SK-N-SH (cell line): ENCODE measurements at regions not wholly inside any gene's neighbourhood (a gene's known extent, or its start where the extent isn't known, plus 50 kb on each side); places are given as distances from the start of the nearest gene placed in this dataset.

Source experiments
- CTCF ChIA-PET: fragments of 300-600, 350-600 bp; formaldehyde crosslinking; extraction: SDS; loops from one replicate; lab custom pipeline; 2021; lab: Yijun Ruan, JAX
- POLR2A ChIA-PET: fragments of 350-600 bp; sonication (Branson Sonifier 250); formaldehyde crosslinking; extraction: SDS; loops from one replicate; lab custom pipeline; 2020; ENCODE audit warnings: antibody characterized with exemption, inconsistent platforms; lab: Yijun Ruan, JAX
- DNase-seq: peaks from one replicate; pipeline ENCODE4 v3.0.0; 2012
- H2AFZ ChIP-seq: fragments of 200-600 bp; sonication (generic); 2 replicates; pipeline ENCODE4 v1.8.1; 2016; ENCODE audit warnings: antibody characterized with exemption, mild to moderate bottlenecking, low read depth
- H3F3A ChIP-seq: fragments of 200-600 bp; sonication (generic); replicated peaks from 2 replicates; pipeline ENCODE3; 2016; ENCODE audit warnings: antibody characterized with exemption, mild to moderate bottlenecking; ENCODE audit not compliant: insufficient read depth
- H3K27ac ChIP-seq, 2 experiments: fragments of 200-500 bp in 1 of 2; fragments of 200-600 bp in 1 of 2; sonication (Bioruptor generic) in 1 of 2; sonication (generic), shearing (Covaris generic) in 1 of 2; 2 replicates each; pipeline versions ENCODE4 v1.5.1 to v1.6.1; 2014 to 2016; ENCODE audit warnings: low read depth in 2 of 2, inconsistent platforms in 1 of 2, low read length in 1 of 2, mild to moderate bottlenecking in 1 of 2, mixed read lengths in 1 of 2
- H3K27me3 ChIP-seq: fragments of 200-600 bp; sonication (generic), shearing (Covaris generic); 2 replicates; pipeline ENCODE4 v1.6.1; 2016; ENCODE audit warnings: mixed run types; ENCODE audit not compliant: insufficient read depth
- H3K36me3 ChIP-seq, 2 experiments: fragments of 200-500 bp in 1 of 2; fragments of 200-600 bp in 1 of 2; sonication (Bioruptor generic) in 1 of 2; sonication (generic) in 1 of 2; replicated peaks in 1 of 2; 2 replicates each; pipeline versions ENCODE3 to v1.5.1; 2014 to 2016; ENCODE audit warnings: low read length in 1 of 2, mild to moderate bottlenecking in 1 of 2; ENCODE audit not compliant: insufficient read depth in 2 of 2, control insufficient read depth in 1 of 2
- H3K4me1 ChIP-seq, 2 experiments: fragments of 200-500 bp in 1 of 2; fragments of 200-600 bp in 1 of 2; sonication (Bioruptor generic) in 1 of 2; sonication (generic), shearing (Covaris generic) in 1 of 2; 2 replicates each; pipeline versions ENCODE4 v1.5.1 to v1.6.1; 2014 to 2016; ENCODE audit warnings: low read depth in 1 of 2, low read length in 1 of 2, mixed run types in 1 of 2; ENCODE audit not compliant: insufficient read depth in 2 of 2, control insufficient read depth in 1 of 2
- H3K4me2 ChIP-seq: fragments of 200-600 bp; sonication (generic), shearing (Covaris generic); 2 replicates; pipeline ENCODE4 v1.6.1; 2017; ENCODE audit warnings: mixed run types
- H3K4me3 ChIP-seq, 2 experiments: fragments of 200-500 bp in 1 of 2; fragments of 200-600 bp in 1 of 2; sonication (Bioruptor generic) in 1 of 2; sonication (generic), shearing (Covaris generic) in 1 of 2; 2 replicates each; pipeline versions ENCODE4 v1.5.1 to v1.8.1; 2014 to 2016; ENCODE audit warnings: low read depth in 2 of 2, inconsistent platforms in 1 of 2, low read length in 1 of 2, mild to moderate bottlenecking in 1 of 2, mixed read lengths in 1 of 2, moderate library complexity in 1 of 2
- H3K79me2 ChIP-seq: fragments of 200-600 bp; sonication (generic); 2 replicates; pipeline ENCODE4 v1.8.1; 2017; ENCODE audit warnings: mild to moderate bottlenecking; ENCODE audit not compliant: insufficient read depth
- H3K9ac ChIP-seq: fragments of 200-600 bp; sonication (generic); 2 replicates; pipeline ENCODE4 v1.6.1; 2017; ENCODE audit warnings: mixed run types
- H3K9me2 ChIP-seq: fragments of 200-600 bp; sonication (generic); 2 replicates; pipeline ENCODE4 v1.6.1; 2017; ENCODE audit warnings: mixed run types
- H3K9me3 ChIP-seq: fragments of 200-600 bp; sonication (generic); 2 replicates; pipeline ENCODE4 v1.6.1; 2017; ENCODE audit warnings: mixed run types, mild to moderate bottlenecking, moderate library complexity
- H4K20me1 ChIP-seq: fragments of 200-600 bp; sonication (generic); 2 replicates; pipeline ENCODE4 v1.6.1; 2017; ENCODE audit warnings: mild to moderate bottlenecking, mixed run types; ENCODE audit not compliant: insufficient read depth
- CTCF ChIP-seq: fragments of 200-600 bp; sonication (generic); IDR thresholded peaks from 2 replicates; pipeline ENCODE4 v1.6.1; 2017; ENCODE audit warnings: antibody characterized with exemption, mild to moderate bottlenecking, moderate library complexity
- ELF1 ChIP-seq: IDR thresholded peaks from 2 replicates; pipeline ENCODE4 v1.4.0; 2012
- EP300 ChIP-seq, 2 experiments: IDR thresholded peaks; 2 replicates each; pipeline versions ENCODE4 v1.4.0 to v1.6.1; 2012; ENCODE audit warnings: borderline replicate concordance in 1 of 2, low read depth in 1 of 2, low read length in 1 of 2
- FOXM1 ChIP-seq: IDR thresholded peaks from 2 replicates; pipeline ENCODE4 v1.4.0; 2012; ENCODE audit warnings: low read depth, mild to moderate bottlenecking
- GABPA ChIP-seq: IDR thresholded peaks from 2 replicates; pipeline ENCODE4 v1.4.0; 2012; ENCODE audit warnings: low read depth, mild to moderate bottlenecking
- GATA2 ChIP-seq: sonication (generic); formaldehyde crosslinking; IDR thresholded peaks from 2 replicates; pipeline ENCODE4 v1.5.0; 2020; ENCODE audit warnings: mild to moderate bottlenecking, missing genetic modification reagents
- MAX ChIP-seq: IDR thresholded peaks from 2 replicates; pipeline ENCODE4 v1.4.0; 2012; ENCODE audit warnings: low read depth
- MXI1 ChIP-seq: IDR thresholded peaks from 2 replicates; pipeline ENCODE4 v1.6.1; 2012; ENCODE audit warnings: mild to moderate bottlenecking, low read depth, low read length, improper control_type of control experiment
- PBX3 ChIP-seq: IDR thresholded peaks from 2 replicates; pipeline ENCODE4; 2012
- POLR2AphosphoS5 ChIP-seq: IDR thresholded peaks from 2 replicates; pipeline ENCODE4 v1.6.1; 2012; ENCODE audit warnings: low read depth, low read length
- RAD21 ChIP-seq: IDR thresholded peaks from 2 replicates; pipeline ENCODE4 v1.6.1; 2012; ENCODE audit warnings: mild to moderate bottlenecking, low read length
- USF1 ChIP-seq: IDR thresholded peaks from 2 replicates; pipeline ENCODE4 v1.4.0; 2012; ENCODE audit warnings: low read depth, borderline replicate concordance
- WGBS: methylation state at CpG from one replicate; pipeline ENCODE4 v1.1.6; 2017; ENCODE audit warnings: low lambda C conversion rate; 5-methylcytosine and 5-hydroxymethylcytosine counted together

- no peaks in the 10 kb centered on the region for H3K36me3 ChIP-seq
- no peaks in the 10 kb centered on the region for H3K9me2 ChIP-seq
- no peak overlapping the region for H3K4me2 ChIP-seq
- TF ChIP-seq CTCF (no peak), FOXM1 (no peak), MXI1 (no peak)
- WGBS = 52% methylated on average over 9 of the region's 9 CpGs
- H3K4me3 ChIP-seq = no peak overlapping the region
- H3F3A ChIP-seq = peaks cover 2% of the 10 kb centered on the region
- no peaks in the 10 kb centered on the region for H3K79me2 ChIP-seq
- ChIA-PET CTCF (interaction anchor here (0.6 to 13.1 kb wide), 5 partner anchors 26 to 541 kb away, joined by 3 to 246 read pairs (median 3); no protein-coding TSS in a partner anchor), POLR2A (interaction anchor here (1.2 kb wide), 1 partner anchor 364 kb away, joined by 4 read pairs; no protein-coding TSS in a partner anchor)
- peaks cover 13 to 24% of the 10 kb centered on the region in 2 experiments; a peak in 3 of 4 replicates for H3K4me1 ChIP-seq
- peaks cover 31% of the 10 kb centered on the region; the same call in 1 of the 2 replicates for H3K27me3 ChIP-seq
- DNase-seq = no peak
- H3K27ac ChIP-seq = no peak overlapping the region
- no peaks in the 10 kb centered on the region; the same call in 1 of the 2 replicates for H3K9me3 ChIP-seq
- no peaks in the 10 kb centered on the region for H4K20me1 ChIP-seq
- H3K9ac ChIP-seq = no peak overlapping the region
- no peak overlapping the region for H2AFZ ChIP-seq
Measured at GRCh38 chr3:193777524-193777923, 184.5 kb downstream of the OPA1 start.

GRCh38 chr3:193778676-193779075 is 185.7 kb downstream of the OPA1 start:
- Histone ChIP-seq H3K79me2 (no peaks in the 10 kb centered on the region), H3K36me3 (no peaks in the 10 kb centered on the region), H3F3A (peaks cover 2% of the 10 kb centered on the region), H4K20me1 (no peaks in the 10 kb centered on the region), H3K4me2 (no peak overlapping the region), H3K9me3 (no peaks in the 10 kb centered on the region; the same call in 1 of the 2 replicates), H3K27ac (no peak overlapping the region), H3K9ac (no peak overlapping the region), H3K4me3 (no peak overlapping the region), H3K9me2 (no peaks in the 10 kb centered on the region), H2AFZ (no peak overlapping the region), H3K27me3 (peaks cover 24% of the 10 kb centered on the region; the same call in 1 of the 2 replicates), H3K4me1 (peaks cover 13 to 34% of the 10 kb centered on the region in 2 experiments; a peak in 3 of 4 replicates)
- TF ChIP-seq MAX = no peak
- TF ChIP-seq PBX3 = no peak
- no peak for TF ChIP-seq GATA2
- TF ChIP-seq USF1 = no peak
- TF ChIP-seq EP300 (IDR thresholded peaks at IDR 0.05; ENCODE audit: borderline replicate concordance in 1 of 2, low read depth in 1 of 2, low read length in 1 of 2) = no peak
- no peak for TF ChIP-seq ELF1
- no peak for TF ChIP-seq POLR2AphosphoS5
- no peak for TF ChIP-seq GABPA
- no peak for TF ChIP-seq RAD21
- WGBS = 86% methylated on average over 10 of the region's 10 CpGs
- ChIA-PET POLR2A (interaction anchor here (1.2 kb wide), 1 partner anchor 363 kb away, joined by 4 read pairs; no protein-coding TSS in a partner anchor), CTCF (interaction anchor here (0.9 to 13.1 kb wide), 4 partner anchors 27 to 539 kb away, joined by 3 to 246 read pairs (median 14); no protein-coding TSS in a partner anchor)
- no peak for DNase-seq
